SKM-1 (cell line): ENCODE measurements at regions not wholly inside any gene's neighbourhood (a gene's known extent, or its start where the extent isn't known, plus 50 kb on each side); places are given as distances from the start of the nearest gene placed in this dataset.
"Not testable (repeated sequence)": the region's sequence is repeated elsewhere in the genome, so short reads cannot be mapped to it uniquely, and the experiment has no call there.

ENCODE experiments used
- DNase-seq: peaks from one replicate; lab custom pipeline; 2025; ENCODE audit not compliant: unreplicated experiment; lab: John Stamatoyannopoulos, UW

DNA sequence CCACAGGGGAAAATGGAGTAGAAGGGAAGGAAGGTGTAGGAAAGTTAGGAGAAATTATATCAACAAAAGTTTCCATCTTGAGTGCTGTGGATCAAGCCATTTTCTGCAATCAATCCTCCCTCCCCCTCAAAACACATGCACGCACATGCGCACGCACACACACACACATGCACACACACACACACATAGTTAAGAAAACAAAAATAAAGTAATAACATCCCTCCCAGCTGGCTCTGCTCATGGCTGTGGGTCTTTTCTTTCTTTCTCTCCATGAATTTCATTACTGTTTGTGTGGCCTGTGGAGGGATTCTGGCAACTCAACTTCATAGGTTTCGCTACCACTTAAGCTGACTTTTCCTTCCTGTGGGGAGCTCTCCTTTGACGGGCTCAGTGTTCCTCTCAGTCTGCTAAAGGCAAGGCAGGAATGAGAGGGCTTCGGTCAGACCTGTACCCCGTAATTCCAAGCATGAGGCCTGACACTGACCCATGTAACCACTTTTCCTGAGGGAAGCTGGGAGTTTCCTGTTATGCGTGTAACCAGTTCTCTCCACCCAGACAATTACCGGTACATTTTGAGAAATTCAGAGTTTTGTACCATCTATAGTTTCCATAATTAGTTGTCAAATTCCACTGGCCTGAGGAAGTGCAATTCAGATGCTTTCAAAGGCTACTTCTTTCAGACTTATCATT is 79.8 kb downstream of the ZNF92 start:
- no peak for DNase-seq

DNA sequence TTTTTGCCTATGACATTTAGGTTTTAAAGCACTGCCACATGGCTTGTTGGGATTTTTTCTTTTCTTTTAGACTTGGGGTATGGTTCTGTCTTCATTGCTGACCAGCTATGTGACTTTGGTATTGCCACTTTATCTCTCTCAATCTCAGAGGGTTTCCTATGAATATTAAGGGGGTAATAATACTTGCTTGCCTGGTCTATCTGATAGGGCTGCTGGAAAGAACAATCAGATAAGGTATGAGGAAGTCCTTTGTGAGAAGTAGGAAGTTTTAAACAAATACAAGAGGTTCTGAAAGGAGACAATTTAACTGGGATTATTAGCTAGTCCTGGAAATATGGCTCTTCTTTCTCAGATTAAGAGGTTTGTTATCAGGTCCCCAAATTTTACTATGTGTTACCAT is 80.8 kb downstream of the ZNF92 start:
- DNase-seq = no peak

DNA sequence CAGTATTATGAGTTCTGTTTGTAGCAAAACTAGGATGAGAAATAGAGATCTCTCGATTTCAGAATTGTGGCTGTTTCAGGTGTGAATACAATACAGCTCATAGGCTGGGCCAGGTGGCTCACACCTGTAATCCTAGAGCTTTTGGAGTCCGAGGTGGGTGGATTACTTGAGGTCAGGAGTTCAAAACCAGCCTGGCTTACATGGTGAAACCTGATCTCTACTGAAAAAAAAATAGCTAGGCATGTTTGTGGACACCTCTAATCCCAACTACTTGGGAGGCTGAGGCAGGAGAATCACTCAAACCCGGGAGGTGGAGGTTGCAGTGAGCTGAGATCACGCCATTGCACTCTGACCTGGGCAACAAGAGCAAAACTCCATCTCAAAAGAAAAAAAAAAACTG is 81.4 kb downstream of the ZNF92 start:
- DNase-seq = not testable (repeated sequence)

DNA sequence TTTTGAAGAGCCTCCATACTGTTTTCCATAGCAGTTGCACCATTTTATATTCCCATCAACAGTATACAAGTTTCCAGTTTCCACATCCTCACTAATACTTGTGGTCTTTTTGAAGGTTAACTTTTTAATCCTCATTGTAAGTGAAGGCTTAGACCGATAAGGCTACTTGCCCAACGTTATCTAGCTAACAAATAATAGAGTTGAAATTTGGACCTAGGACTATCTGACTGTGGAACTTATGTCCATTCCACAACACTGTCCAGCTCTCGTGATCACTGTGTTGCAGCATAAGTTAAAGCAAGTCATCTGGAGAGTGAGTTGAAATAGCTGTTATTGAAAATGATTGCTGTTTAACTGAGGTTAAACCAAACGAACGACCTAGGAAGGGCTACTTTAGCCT is 84.0 kb downstream of the ZNF92 start:
- DNase-seq = no peak

DNA sequence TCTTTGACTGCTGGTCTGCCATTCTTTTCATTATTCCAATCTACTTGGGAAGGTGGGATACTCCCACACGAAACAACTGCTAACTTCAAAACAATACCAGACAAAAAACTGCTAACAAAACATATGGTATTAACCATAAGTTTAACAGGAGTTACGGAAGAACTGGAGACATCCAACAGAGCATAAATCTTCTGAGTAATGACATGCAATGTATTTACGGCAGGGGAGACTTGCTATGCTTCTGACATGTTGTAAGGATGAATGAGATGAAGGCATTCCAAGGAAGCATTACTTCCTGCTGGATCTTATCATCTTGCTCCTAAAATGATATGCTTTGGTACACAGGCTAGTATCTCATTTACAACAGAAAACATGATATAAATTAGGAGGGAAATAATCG is 85.8 kb downstream of the ZNF92 start:
- DNase-seq = no peak

DNA sequence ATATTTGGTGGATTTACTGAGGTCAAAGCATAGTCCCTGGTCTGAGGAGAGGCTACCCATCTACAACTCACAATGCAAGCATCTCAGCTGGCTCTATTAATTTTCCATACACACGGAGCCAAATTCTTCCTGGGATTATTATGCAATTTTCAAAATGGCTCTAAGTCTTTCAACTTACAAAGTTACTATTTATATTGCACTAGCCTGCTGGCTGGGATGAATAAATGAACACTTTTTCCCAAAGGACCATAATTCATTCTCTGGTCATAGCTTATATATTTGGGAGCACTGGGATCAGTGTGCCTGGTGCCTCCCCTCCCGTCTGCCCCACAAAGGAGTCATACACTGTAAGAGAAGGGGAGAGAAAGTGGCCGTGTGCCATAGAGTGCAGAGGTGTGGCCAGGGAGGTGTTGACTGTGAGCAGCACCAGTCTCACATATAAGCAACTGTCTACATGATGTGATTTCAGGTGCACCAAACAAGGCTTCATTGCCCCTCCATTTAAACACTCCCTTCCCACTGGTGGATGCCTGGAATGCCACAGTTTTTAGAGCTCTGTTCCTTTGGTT is 88.6 kb downstream of the ZNF92 start:
- no peak for DNase-seq

DNA sequence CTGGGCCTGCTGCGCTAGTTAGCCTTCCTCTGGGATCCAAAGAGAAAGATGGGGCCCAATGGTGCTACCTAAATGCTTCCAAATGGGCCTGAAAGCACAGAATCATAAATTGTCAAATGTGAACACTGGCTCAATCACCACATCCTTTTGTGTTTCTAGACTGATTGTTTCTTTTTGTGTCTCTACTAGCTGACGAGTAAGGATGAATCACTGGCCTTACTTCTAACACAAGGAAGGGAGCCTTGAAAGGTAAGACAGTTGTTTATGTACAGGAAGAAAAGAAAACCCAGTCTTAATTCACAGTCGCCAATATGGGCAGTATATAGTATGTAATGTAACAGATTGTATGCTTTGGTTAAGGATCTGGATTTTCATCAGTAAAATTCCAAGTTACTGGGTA is 89.5 kb downstream of the ZNF92 start:
- no peak for DNase-seq

DNA sequence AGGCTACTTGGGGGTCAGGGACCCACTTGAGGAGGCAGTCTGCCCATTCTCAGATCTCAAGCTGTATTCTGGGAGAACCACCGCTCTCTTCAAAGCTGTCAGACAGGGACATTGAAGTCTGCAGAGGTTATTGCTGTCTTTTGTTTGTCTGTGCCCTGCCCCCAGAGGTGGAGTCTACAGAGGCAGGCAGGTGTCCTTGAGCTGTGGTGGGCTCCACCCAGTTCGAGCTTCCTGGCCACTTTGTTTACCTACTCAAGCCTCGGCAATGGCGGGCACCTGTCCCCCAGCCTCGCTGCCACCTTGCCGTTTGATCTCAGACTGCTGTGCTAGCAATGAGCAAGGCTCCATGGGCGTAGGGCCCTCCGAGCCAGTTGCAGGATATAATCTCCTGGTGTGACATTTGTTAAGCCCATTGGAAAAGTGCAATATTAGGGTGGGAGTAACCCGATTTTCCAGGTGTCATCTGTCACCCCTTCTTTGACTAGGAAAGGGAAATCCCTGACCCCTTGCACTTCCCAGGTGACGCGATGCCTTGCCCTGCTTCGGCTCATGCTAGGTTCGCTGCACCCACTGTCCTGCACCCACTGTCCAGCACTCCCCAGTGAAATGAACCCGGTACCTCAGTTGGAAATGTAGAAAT is 96.4 kb downstream of the ZNF92 start:
- not testable (repeated sequence) for DNase-seq

DNA sequence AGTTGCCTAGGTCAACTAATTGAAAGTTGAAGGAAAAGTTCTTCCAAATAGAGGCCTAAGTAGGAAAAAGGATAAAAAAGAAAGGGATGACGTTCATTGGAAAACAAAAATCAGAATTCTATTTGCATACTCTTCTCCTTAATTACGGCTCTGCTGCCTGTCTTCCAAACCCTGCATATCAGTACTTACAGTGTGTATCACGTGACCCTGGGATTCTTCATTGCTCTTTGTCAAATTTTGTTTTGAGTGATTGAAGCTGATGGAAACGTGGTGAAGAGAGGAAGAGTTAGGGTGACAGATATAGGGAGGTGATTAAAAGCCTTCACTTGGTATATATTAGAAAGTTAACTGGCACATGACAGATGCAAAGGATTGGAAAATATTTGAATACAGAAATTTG is 97.9 kb downstream of the ZNF92 start:
- DNase-seq = no peak

DNA sequence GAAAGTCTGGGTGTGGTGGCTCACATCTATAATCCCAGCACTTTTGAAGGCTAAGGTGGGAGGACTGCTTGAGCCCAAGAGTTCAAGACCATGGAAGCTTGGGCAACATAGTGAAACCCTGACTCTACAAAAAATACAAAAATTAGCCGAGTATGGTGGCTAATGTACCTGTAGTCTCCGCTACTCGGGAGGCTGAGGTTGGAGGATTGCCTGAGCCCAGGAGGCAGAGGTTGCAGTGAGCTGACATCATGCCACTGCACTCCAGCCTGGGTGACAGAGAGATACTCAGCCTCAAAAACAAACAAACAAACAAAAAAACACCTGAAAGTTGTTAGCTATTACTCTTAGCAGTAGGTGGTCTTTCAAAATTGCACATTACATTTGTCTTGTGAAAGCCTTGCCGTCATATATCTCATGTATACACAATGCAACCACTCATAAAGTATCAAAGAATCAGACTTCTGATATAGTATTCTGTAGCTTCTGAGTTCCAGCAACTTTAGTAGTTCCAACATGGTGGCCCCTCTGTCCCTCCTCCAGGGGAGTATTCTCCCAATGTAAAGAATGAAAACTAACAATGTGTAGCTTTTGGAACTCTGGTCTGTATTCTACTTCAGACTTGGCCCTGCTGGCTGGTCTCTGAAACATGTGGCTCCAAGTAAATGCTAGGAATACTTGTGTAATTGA is 101.5 kb downstream of the ZNF92 start:
- DNase-seq = no peak

DNA sequence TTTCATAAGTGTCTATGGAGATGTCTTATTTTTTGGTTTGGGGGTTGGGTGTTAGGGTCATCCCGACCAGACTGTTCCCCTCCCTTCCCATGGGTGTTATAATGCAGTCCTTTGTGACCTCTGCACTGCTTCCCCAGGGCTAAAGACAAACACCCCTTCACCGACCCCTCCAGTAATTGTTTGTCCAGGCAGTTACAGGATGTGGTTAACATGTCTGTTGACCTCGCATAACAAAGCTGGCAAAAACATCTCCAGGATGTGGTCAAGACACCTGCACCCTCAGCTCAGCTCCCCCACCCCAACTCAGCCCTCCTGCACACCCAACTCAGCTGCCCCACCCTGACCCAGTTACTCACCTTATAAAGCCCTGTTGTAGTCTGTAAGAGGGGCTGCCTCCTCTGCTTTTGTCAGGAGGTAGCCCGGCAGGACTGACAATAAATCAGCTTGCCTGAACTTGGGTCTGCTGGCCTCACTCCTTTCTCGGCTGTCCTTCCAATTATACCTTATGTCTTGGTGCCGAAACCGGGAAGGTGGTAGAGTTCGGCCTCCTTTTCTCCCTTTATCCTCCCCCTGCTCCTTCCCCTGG is 102.2 kb downstream of the ZNF92 start:
- no peak for DNase-seq

DNA sequence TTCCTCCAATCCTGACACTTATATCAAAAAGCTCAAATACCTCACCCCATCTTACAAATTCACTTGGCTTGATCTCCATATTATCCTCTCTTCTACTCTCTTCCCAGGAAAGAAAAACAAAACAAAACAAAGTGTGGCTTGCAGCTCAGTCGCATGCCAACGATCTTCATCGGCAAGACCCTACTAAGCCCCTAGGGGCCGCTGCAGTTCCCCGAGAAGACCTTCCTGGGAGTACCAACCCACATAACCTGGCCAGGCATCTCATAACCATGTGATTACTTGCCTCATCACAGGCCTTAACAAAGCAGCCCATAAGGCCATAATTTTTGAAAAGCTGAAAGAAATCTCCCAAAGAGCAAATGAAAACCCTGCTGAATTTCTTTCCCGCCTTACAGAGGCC is 103.7 kb downstream of the ZNF92 start:
- DNase-seq = no peak

DNA sequence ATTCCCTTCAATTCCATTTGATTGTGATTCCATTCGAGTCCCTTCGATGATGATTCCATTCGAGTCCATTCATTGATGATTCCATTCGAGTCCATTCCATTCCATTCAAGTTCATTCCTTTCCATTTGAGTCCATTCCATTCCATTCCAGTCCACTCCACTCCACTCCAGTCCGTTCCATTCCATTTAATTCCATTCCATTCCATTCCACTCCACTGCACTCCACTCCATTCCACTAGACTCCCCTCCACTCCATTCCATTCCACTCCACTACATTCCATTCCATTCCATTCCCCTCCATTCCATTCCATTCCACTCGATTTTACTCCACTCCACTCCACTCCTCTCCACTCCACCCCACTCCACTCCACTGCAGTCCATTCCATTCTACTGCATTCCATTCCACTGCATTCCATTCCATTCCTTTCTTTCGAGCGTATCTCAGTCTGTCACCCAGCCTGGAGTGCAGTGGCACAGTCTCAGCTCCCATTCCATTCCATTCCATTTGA is 115.7 kb downstream of the ZNF92 start:
- DNase-seq = no peak

DNA sequence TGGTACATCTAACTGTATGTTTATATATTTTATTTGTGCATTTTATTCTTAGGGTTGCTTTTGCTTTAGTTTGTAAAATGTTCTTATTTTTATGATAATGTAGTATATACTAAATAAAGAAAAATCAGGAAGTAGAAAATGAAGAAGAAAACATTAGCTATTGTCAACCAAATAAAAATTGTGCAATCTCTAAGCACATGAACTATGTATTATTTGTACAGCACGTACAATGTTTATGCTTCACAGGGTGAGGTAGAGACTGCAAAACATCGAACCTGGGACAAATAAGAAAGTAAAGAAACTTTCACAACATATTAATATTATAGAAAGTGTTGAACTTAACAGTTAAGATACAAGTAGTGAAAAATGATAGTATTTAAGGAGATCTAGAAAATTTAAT is 123.0 kb downstream of the ZNF92 start:
- DNase-seq = not testable (repeated sequence)

DNA sequence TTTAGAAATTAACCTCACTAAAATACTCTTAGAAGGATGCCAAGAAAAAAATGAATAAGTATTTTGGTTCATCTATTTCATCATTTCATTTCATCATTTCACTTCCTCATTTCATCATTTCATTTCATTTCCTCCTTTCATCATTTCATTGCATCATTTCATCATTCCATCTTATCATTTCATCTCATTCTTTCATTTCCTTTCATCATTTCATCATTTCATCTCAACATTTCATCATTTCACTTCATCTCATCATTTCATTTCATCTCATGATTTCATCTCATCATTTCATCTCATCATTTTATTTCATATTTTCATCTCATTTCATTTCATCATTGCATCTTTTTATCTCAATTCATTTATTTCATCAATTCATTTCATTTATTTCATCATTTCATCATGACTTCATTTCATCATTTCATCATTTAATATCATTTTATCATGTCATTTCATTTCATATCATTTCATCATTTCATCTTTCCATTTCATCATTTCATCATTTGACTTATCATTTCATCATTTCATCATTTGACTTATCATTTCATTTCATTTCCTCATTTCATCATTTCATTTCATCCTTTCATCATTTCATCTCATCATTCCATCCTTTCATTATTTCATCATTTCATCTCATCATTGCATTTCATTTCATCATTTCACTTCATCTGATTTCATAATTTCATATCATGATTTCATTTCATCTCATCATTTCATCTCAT is 129.9 kb downstream of the ZNF92 start:
- DNase-seq = no peak

DNA sequence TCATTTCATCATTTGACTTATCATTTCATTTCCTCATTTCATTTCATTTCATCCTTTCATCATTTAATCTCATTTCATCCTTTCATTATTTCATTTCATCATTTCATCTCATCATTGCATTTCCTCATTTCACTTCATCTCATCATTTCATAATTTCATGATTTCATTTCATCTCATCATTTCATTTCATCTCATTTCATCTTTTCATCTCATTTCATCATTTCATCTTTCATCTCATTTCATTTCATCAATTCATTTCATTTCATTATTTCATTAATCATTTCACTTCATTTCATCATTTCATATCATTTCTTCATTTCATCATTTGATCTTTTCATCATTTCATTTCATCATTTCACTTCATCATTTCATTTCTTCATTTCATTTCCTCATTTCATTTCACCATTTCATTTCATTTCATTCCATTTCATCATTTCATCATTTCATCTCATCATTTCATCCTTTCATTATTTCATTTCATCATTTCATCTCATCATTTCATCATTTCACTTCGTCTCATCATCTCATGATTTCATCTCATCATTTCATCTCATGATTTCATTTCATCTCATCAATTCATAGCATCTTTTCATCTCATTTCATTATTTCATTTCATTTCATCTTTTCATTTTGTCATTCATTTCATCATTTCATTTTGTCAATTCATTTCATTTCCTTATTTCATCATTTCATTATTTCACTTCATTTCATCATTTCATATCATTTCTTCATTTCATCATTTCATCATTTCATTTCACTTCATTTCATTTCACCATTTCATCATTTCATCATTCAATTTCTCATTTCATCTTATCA is 131.1 kb downstream of the ZNF92 start:
- not testable (repeated sequence) for DNase-seq

DNA sequence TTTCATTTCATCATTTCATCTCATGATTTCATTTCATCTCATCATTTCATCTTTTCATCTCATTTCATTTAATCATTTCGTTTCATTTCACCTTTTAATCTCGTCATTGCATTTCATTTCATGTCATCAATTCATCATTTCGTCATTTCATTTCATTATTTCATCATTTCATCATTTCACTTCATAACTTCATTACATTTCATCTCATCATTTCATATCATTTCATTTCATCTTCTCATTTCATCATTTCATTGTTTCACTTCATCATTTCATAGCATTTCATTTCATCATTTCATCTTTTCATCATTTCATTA is 131.6 kb downstream of the ZNF92 start:
- DNase-seq = not testable (repeated sequence)

DNA sequence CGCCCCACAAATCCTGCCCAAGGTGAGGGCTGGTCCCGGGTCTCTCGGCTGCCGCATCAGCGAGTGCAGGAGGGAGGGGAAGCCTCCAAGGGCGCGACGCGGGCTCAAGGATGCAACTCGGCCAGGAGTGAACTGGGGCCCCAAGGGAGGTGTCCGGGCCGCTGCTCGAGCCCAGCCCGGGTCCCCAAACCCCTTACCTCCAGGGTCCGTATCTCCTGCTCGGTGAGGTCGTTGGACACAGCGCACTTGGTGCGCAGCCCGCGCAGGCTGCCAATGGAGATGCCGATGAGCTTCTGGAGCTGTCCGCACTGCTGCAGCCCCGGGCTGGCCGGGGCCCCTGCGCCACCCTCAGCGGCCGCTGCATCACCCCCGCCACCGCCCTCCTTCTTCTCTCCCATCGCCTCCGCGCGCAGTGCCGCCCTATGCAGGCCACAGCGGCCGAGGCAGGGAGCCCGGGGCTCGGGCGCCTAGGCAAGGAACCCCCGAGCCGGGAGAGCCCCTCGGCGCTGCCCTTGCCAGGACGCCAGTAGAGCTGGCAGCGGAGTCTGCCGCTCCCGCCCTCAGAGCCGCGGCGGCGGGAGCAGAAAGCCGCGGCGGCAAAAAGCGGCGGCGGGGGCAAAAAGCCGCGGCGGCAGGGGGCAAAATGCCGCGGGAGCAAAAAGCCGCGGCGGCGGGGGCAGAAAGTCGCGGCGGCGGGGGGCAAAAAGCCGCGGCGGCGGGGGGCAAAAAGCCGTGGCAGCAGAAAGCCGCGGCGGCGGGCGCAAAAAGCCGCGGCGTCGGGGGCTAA is 135.1 kb downstream of the ZNF92 start:
- not testable (repeated sequence) for DNase-seq
